SK-N-SH treated with all-trans-retinoic acid at 6 μM for 48 hours (cell line): ENCODE measurements at regions not wholly inside any gene's neighbourhood (a gene's known extent, or its start where the extent isn't known, plus 50 kb on each side); places are given as distances from the start of the nearest gene placed in this dataset.
A peak's percentile ranks its signal among the peaks of the same experiment; 100 is the strongest.

Experiments
- ATAC-seq: fragments of 200-7000 bp; cut with Tn5 transposase; 3 replicates; pipeline ENCODE4 v1.9.1; 2020; ENCODE audit warnings: mild to moderate bottlenecking, moderate library complexity
- ARNTL ChIP-seq: fragments of 450-650 bp; formaldehyde crosslinking; IDR thresholded peaks from 2 replicates; pipeline ENCODE4 v1.5.0; 2020; ENCODE audit warnings: low read depth, mild to moderate bottlenecking, moderate library complexity, borderline replicate concordance
- BACH2 ChIP-seq: fragments of 250-450 bp; sonication (Bioruptor Pico); IDR thresholded peaks from 2 replicates; pipeline ENCODE4 v1.9.0; 2021; ENCODE audit warnings: mild to moderate bottlenecking, borderline replicate concordance
- CREB5 ChIP-seq: fragments of 250-450 bp; sonication (Bioruptor Pico); IDR thresholded peaks from 2 replicates; pipeline ENCODE4 v1.5.1; 2020; ENCODE audit warnings: low read depth, mild to moderate bottlenecking, moderate library complexity
- CSDC2 ChIP-seq: fragments of 250-450 bp; sonication (Bioruptor Pico); IDR thresholded peaks from 2 replicates; pipeline ENCODE4 v1.5.0; 2020; ENCODE audit warnings: mild to moderate bottlenecking, moderate library complexity
- CSRNP3 ChIP-seq: fragments of 250-450 bp; sonication (Bioruptor Pico); IDR thresholded peaks from 2 replicates; pipeline ENCODE4 v1.5.1; 2021; ENCODE audit warnings: mild to moderate bottlenecking, moderate library complexity
- ESRRG ChIP-seq: fragments of 250-450 bp; sonication (Bioruptor Pico); IDR thresholded peaks from 2 replicates; pipeline ENCODE4 v1.6.1; 2021; ENCODE audit warnings: mild to moderate bottlenecking
- ISL1 ChIP-seq: fragments of 250-450 bp; sonication (Bioruptor Pico); IDR thresholded peaks from 2 replicates; pipeline ENCODE4 v2.1.2; 2022; ENCODE audit warnings: mild to moderate bottlenecking, moderate library complexity
- OSR1 ChIP-seq: fragments of 250-450 bp; sonication (Bioruptor Pico); IDR thresholded peaks from 2 replicates; pipeline ENCODE4 v1.8.0; 2022; ENCODE audit warnings: moderate library complexity, mild to moderate bottlenecking, inconsistent platforms
- PATZ1 ChIP-seq: fragments of 250-450 bp; sonication (Bioruptor Pico); IDR thresholded peaks from 2 replicates; pipeline ENCODE4 v1.8.0; 2020; ENCODE audit warnings: mild to moderate bottlenecking, moderate library complexity, borderline replicate concordance
- POU6F1 ChIP-seq: fragments of 250-450 bp; sonication (Bioruptor Pico); IDR thresholded peaks from 2 replicates; pipeline ENCODE4 v1.8.0; 2021; ENCODE audit warnings: low read depth, mild to moderate bottlenecking, moderate library complexity, borderline replicate concordance
- PPARA ChIP-seq: fragments of 250-450 bp; sonication (Bioruptor Pico); IDR thresholded peaks from 2 replicates; pipeline ENCODE4 v1.5.0; 2020; ENCODE audit warnings: mild to moderate bottlenecking, borderline replicate concordance
- RARB ChIP-seq: fragments of 250-450 bp; sonication (Bioruptor Pico); IDR thresholded peaks from 2 replicates; pipeline ENCODE4 v1.8.0; 2021; ENCODE audit warnings: mild to moderate bottlenecking, moderate library complexity
- SNAI2 ChIP-seq: fragments of 250-450 bp; sonication (Bioruptor Pico); IDR thresholded peaks from 2 replicates; pipeline ENCODE4 v1.5.0; 2020; ENCODE audit warnings: mild to moderate bottlenecking, moderate library complexity
- TCF4 ChIP-seq: fragments of 250-450 bp; sonication (Bioruptor Pico); IDR thresholded peaks from 2 replicates; pipeline ENCODE4 v1.8.0; 2021; ENCODE audit warnings: mild to moderate bottlenecking, moderate library complexity, borderline replicate concordance
- TOX ChIP-seq: fragments of 250-450 bp; sonication (Bioruptor Pico); IDR thresholded peaks from 2 replicates; pipeline ENCODE4 v1.8.0; 2021; ENCODE audit warnings: mild to moderate bottlenecking, moderate library complexity, borderline replicate concordance
- TSHZ2 ChIP-seq: fragments of 250-450 bp; sonication (Bioruptor Pico); IDR thresholded peaks from 2 replicates; pipeline ENCODE4 v1.5.0; 2020; ENCODE audit warnings: mild to moderate bottlenecking, moderate library complexity
- ZC3H10 ChIP-seq: fragments of 250-450 bp; sonication (Bioruptor Pico); IDR thresholded peaks from 2 replicates; pipeline ENCODE4 v1.5.1; 2021; ENCODE audit warnings: mild to moderate bottlenecking, moderate library complexity
- ZFP3 ChIP-seq: fragments of 250-450 bp; sonication (Bioruptor Pico); IDR thresholded peaks from 2 replicates; pipeline ENCODE4 v1.5.0; 2020; ENCODE audit warnings: mild to moderate bottlenecking, moderate library complexity
- ZFP30 ChIP-seq: fragments of 450-650 bp; formaldehyde crosslinking; IDR thresholded peaks from 2 replicates; pipeline ENCODE4 v1.5.0; 2022; ENCODE audit warnings: mild to moderate bottlenecking, moderate library complexity
- ZNF565 ChIP-seq: fragments of 450-650 bp; formaldehyde crosslinking; conservative IDR thresholded peaks from 2 replicates; pipeline ENCODE4 v1.5.0; 2020; ENCODE audit warnings: low read depth, mild to moderate bottlenecking, moderate library complexity
- ZNF70 ChIP-seq: fragments of 450-650 bp; formaldehyde crosslinking; IDR thresholded peaks from 2 replicates; pipeline ENCODE4 v1.5.0; 2020; ENCODE audit warnings: mild to moderate bottlenecking, moderate library complexity

- TF ChIP-seq ESRRG (CRISPR knock-in tag) (no peak), ZFP3 (CRISPR knock-in tag) (no peak), OSR1 (no peak), CREB5 (CRISPR knock-in tag) (no peak), TSHZ2 (CRISPR knock-in tag) (no peak), ISL1 (no peak), RARB (CRISPR knock-in tag) (no peak), SNAI2 (CRISPR knock-in tag) (no peak), CSDC2 (CRISPR knock-in tag) (no peak), TCF4 (CRISPR knock-in tag) (no peak), ZNF70 (CRISPR knock-in tag) (no peak), BACH2 (CRISPR knock-in tag) (no peak), TOX (CRISPR knock-in tag) (no peak), PPARA (CRISPR knock-in tag) (no peak), PATZ1 (CRISPR knock-in tag) (no peak), ZC3H10 (CRISPR knock-in tag) (no peak), POU6F1 (CRISPR knock-in tag) (no peak), ARNTL (CRISPR knock-in tag) (no peak)
- TF ChIP-seq, all 23 proteins: peak for 0
- ATAC-seq: peak; percentile 95
Measured at GRCh38 chr14:24710403-24711112, 76.6 kb upstream of the GZMB start.

- no peak for ATAC-seq
- no peak for TF ChIP-seq ZC3H10 (CRISPR knock-in tag)
- TF ChIP-seq ZFP3 (CRISPR knock-in tag): no peak
- no peak for TF ChIP-seq PPARA (CRISPR knock-in tag)
Measured at GRCh38 chr14:24708684-24709083, 74.7 kb upstream of the GZMB start.

GRCh38 chr14:24706351-24706750 lies 72.4 kb upstream of the GZMB start:
- ATAC-seq: no peak
- TF ChIP-seq RARB (CRISPR knock-in tag): no peak
- no peak for TF ChIP-seq ZFP30 (CRISPR knock-in tag)
- no peak for TF ChIP-seq SNAI2 (CRISPR knock-in tag)
- no peak for TF ChIP-seq BACH2 (CRISPR knock-in tag)
- no peak for TF ChIP-seq PPARA (CRISPR knock-in tag)
- TF ChIP-seq ISL1: no peak
- TF ChIP-seq ZNF565 (CRISPR knock-in tag): no peak
- TF ChIP-seq ZNF70 (CRISPR knock-in tag): no peak
- no peak for TF ChIP-seq TOX (CRISPR knock-in tag)
- no peak for TF ChIP-seq CREB5 (CRISPR knock-in tag)
- TF ChIP-seq ZFP3 (CRISPR knock-in tag): no peak
- no peak for TF ChIP-seq PATZ1 (CRISPR knock-in tag)
- TF ChIP-seq ZC3H10 (CRISPR knock-in tag): no peak
- no peak for TF ChIP-seq TCF4 (CRISPR knock-in tag)
- TF ChIP-seq ESRRG (CRISPR knock-in tag): no peak
- TF ChIP-seq CSRNP3 (CRISPR knock-in tag): no peak
